Osteoblast (primary cell): ENCODE measurements at regions not wholly inside any gene's neighbourhood (a gene's known extent, or its start where the extent isn't known, plus 50 kb on each side); places are given as distances from the start of the nearest gene placed in this dataset.

Experiments used
- DNase-seq: peaks from one replicate; pipeline ENCODE4 v3.0.0; 2011; ENCODE audit warnings: low spot score, mixed read lengths; ENCODE audit not compliant: insufficient read length; ENCODE audit errors: missing footprints
- H2AFZ ChIP-seq: 2 replicates; pipeline ENCODE4 v1.6.0; 2011; ENCODE audit warnings: mild to moderate bottlenecking, low read length
- H3K27ac ChIP-seq: 2 replicates; pipeline ENCODE4 v1.5.1; 2011; ENCODE audit warnings: mild to moderate bottlenecking, low read depth, low read length, moderate library complexity
- H3K27me3 ChIP-seq: 2 replicates; pipeline ENCODE4 v1.6.0; 2012; ENCODE audit warnings: mild to moderate bottlenecking, control low read depth, inconsistent platforms, low read length, moderate library complexity; ENCODE audit not compliant: insufficient read depth
- H3K36me3 ChIP-seq: 2 replicates; pipeline ENCODE4 v1.5.1; 2011; ENCODE audit warnings: mild to moderate bottlenecking, low read length, control low read depth, moderate library complexity; ENCODE audit not compliant: insufficient read depth
- H3K4me1 ChIP-seq: 2 replicates; pipeline ENCODE4 v1.5.1; 2011; ENCODE audit warnings: mild to moderate bottlenecking, low read length, control low read depth, moderate library complexity; ENCODE audit not compliant: insufficient read depth
- H3K4me2 ChIP-seq: 2 replicates; pipeline ENCODE4 v1.6.0; 2011; ENCODE audit warnings: mild to moderate bottlenecking, low read length; ENCODE audit not compliant: insufficient read depth
- H3K4me3 ChIP-seq: fragments of 200-600 bp; sonication (generic); 3 replicates; pipeline ENCODE4 v1.5.1; 2012; ENCODE audit warnings: mild to moderate bottlenecking, low read length, inconsistent platforms; ENCODE audit not compliant: insufficient read depth
- H3K79me2 ChIP-seq: 2 replicates; pipeline ENCODE4 v1.6.0; 2012; ENCODE audit warnings: mild to moderate bottlenecking, low read length, control low read depth, inconsistent platforms; ENCODE audit not compliant: insufficient read depth
- H3K9me3 ChIP-seq: 2 replicates; pipeline ENCODE4 v1.5.1; 2011; ENCODE audit warnings: low read depth, low read length, control low read depth
- H4K20me1 ChIP-seq: 2 replicates; pipeline ENCODE4 v1.6.0; 2012; ENCODE audit warnings: mild to moderate bottlenecking, low read length, control low read depth; ENCODE audit not compliant: insufficient read depth
- TF ChIP-seq, protein P1 (sequence below): IDR thresholded peaks from 2 replicates; pipeline ENCODE4 v1.5.1; 2011; ENCODE audit warnings: mild to moderate bottlenecking, low read depth, low read length, moderate library complexity; ENCODE audit errors: extremely low read depth

DNA sequence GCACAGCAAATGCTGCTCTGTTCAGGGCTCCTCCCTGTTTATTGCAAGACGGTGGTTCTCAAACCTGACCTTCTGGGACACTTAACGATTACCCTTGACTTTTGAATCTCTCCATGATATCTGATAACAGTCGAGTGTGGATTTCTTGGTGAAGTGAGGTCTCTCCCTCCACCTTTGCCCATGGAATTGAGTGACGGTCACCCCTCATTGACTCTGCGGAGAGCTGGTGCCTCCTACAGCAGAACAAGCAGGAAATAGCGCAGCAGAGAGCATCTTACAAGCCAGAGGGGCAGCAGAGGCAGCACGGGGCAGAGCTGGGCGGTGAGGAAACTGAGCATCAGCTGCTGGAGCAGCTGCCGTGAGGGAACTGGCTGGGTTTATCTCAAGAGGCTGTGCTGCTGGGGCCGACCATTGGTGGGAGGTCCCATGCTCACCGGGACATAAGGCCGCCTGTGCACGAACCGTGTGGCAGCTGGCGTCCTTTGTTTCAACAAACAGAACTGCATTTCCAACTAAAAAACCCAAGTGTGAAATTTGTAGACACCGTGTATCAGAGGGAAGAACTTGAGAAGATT, 189.8 kb downstream of the MTRR start:
- Histone ChIP-seq H3K36me3 (no peaks in the 10 kb centered on the region), H4K20me1 (no peaks in the 10 kb centered on the region), H3K4me2 (no peak overlapping the region), H3K27ac (no peak overlapping the region), H3K4me3 (no peak overlapping the region), H3K4me1 (no peaks in the 10 kb centered on the region), H3K79me2 (no peaks in the 10 kb centered on the region), H2AFZ (no peak overlapping the region), H3K9me3 (no peaks in the 10 kb centered on the region), H3K27me3 (no peaks in the 10 kb centered on the region)
- no peak for DNase-seq
- TF ChIP-seq, protein P1, sequence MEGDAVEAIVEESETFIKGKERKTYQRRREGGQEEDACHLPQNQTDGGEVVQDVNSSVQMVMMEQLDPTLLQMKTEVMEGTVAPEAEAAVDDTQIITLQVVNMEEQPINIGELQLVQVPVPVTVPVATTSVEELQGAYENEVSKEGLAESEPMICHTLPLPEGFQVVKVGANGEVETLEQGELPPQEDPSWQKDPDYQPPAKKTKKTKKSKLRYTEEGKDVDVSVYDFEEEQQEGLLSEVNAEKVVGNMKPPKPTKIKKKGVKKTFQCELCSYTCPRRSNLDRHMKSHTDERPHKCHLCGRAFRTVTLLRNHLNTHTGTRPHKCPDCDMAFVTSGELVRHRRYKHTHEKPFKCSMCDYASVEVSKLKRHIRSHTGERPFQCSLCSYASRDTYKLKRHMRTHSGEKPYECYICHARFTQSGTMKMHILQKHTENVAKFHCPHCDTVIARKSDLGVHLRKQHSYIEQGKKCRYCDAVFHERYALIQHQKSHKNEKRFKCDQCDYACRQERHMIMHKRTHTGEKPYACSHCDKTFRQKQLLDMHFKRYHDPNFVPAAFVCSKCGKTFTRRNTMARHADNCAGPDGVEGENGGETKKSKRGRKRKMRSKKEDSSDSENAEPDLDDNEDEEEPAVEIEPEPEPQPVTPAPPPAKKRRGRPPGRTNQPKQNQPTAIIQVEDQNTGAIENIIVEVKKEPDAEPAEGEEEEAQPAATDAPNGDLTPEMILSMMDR, result no peak

DNA sequence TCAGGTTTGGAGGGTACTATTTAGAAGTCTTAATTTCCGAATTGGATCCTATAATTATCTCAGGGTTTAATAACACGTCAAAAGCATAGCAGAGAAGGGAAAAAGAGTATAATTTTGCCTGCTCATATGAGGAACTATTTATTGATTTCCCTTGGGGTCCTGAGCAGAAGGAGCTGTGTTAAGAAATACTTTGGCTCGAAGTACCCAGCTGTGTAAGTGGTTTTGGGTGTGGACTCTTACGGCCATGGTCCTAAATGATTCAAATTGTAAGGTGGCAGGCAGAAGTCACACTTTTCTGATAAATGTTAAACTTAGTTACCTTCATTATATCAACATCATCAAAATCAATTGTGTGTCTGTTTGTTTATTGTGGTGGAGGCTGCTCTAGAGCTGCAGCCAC, 190.4 kb downstream of the MTRR start:
- H3K27ac ChIP-seq, result no peak overlapping the region
- TF ChIP-seq, protein P1, result no peak
- H3K4me1 ChIP-seq, result no peaks in the 10 kb centered on the region
- H3K27me3 ChIP-seq, result no peaks in the 10 kb centered on the region
- H3K36me3 ChIP-seq, result no peaks in the 10 kb centered on the region
- no peaks in the 10 kb centered on the region for H3K79me2 ChIP-seq
- no peak overlapping the region for H3K4me3 ChIP-seq
- no peak for DNase-seq
- H4K20me1 ChIP-seq, result no peaks in the 10 kb centered on the region
- no peak overlapping the region for H3K4me2 ChIP-seq
- no peaks in the 10 kb centered on the region for H3K9me3 ChIP-seq
- H2AFZ ChIP-seq, result no peak overlapping the region

- Histone ChIP-seq H3K9me3 (no peaks in the 10 kb centered on the region), H3K4me3 (no peak overlapping the region), H3K27ac (no peak overlapping the region), H3K79me2 (no peaks in the 10 kb centered on the region), H3K4me2 (no peak overlapping the region), H2AFZ (no peak overlapping the region), H4K20me1 (no peaks in the 10 kb centered on the region), H3K27me3 (no peaks in the 10 kb centered on the region), H3K36me3 (no peaks in the 10 kb centered on the region), H3K4me1 (no peaks in the 10 kb centered on the region)
- TF ChIP-seq, protein P1, result no peak
- peak; percentile 26 for DNase-seq
Measured at GRCh38 chr5:8060235-8060952, 191.4 kb downstream of the MTRR start.

DNA sequence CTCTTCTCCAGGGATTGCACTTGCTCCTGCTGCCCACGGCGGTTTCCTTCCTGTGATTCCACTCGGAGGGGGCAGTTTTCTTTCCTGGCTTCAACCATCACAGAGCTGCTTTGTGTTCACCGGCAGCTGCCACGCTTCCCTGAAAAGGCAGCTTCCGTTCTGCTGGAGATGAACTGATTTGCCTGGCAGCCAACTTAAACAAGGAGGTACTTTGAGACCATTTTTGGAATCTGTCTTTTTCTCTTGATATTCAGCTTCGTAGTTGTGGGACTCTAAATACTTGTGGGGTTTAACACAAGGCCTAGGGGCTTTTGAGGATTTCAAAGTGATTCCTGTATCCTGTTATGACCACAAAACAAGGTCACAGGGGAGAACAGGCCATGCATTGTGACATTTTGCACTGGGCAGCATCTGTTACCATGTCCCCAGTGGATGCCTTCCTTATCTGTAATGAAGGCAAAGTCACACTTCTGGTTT, 192.0 kb downstream of the MTRR start:
- Histone ChIP-seq H3K36me3 (no peaks in the 10 kb centered on the region), H3K27ac (no peak overlapping the region), H3K9me3 (no peaks in the 10 kb centered on the region), H3K79me2 (no peaks in the 10 kb centered on the region), H3K4me1 (no peaks in the 10 kb centered on the region), H3K4me3 (no peak overlapping the region), H3K27me3 (no peaks in the 10 kb centered on the region), H3K4me2 (no peak overlapping the region), H2AFZ (no peak overlapping the region), H4K20me1 (no peaks in the 10 kb centered on the region)
- no peak for DNase-seq
- TF ChIP-seq, protein P1, result no peak
